GM18499 (cell line): ENCODE measurements at regions not wholly inside any gene's neighbourhood (a gene's known extent, or its start where the extent isn't known, plus 50 kb on each side); places are given as distances from the start of the nearest gene placed in this dataset.

Experiments used
- ATAC-seq: cut with Tn5 transposase; IDR thresholded peaks from one replicate; pipeline ENCODE4 v1.9.1; 2021; ENCODE audit warnings: moderate number of reproducible peaks; ENCODE audit not compliant: insufficient read depth, unreplicated experiment

DNA sequence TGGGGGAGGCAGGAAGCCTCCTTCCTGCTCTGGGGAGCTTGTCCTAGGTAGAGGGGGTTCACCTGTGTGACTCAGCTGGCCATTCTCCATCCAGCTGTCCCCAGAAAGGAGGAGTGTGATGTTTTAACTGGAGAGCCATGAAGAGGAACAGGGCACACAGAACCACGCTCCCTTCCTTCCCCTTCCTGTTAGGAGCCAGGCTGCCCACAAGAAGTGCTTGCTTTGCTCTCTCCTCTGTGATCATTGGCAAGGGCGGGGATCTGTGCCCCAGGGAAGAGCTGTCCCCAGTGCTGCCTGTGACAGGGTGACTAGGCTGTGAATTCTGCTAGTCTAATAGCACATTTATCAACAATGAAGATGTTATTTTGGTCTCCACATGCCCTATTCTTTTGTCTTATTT is 169.6 kb upstream of the GATB start:
- ATAC-seq = no peak

DNA sequence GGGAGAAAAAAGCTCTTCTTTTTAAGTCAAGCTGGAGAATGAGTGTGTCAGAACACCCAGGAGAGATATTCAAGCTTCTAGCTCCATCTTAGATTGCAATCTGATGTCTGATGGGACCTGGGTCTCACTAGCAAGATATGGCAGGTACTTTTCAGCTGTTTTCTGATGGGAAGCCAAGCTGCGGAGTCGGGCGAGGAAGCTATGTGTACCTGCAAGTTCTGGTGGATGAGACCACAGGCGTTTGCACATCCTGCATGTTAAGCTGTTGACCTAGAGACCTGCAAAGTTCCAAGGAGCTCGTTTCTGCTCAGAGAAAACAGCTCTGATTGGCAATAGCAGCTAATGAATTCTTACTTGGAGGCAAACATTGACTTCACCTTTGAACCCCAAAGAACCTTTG is 167.3 kb upstream of the GATB start:
- no peak for ATAC-seq

GRCh38 chr4:151922811-151923210 is 162.0 kb upstream of the GATB start:
- no peak for ATAC-seq

GRCh38 chr4:151922306-151922705 is 161.5 kb upstream of the GATB start:
- ATAC-seq = no peak

- no peak for ATAC-seq
Observed at GRCh38 chr4:151921811-151922210, 161.0 kb upstream of the GATB start.

DNA sequence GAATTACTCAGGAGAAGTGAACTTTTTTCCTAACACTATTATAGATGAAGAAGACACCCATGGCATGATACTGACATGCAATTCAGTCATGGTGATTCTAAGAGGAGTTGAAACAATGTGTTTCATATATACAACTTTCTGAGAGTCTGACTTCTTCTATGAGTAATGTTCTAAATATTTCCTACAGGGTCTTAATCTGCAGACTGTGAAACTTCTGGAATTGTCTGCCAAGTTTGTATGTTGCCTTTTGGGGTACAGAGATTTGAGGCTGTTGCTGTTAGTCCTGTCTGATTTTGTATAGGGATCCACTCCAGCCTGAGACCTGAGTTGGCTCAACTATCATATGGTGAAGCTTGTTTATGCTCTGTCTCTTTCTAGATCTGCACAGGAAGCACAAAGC is 160.6 kb upstream of the GATB start:
- ATAC-seq = no peak

GRCh38 chr4:151917145-151917734 is 156.4 kb upstream of the GATB start:
- ATAC-seq = no peak

DNA sequence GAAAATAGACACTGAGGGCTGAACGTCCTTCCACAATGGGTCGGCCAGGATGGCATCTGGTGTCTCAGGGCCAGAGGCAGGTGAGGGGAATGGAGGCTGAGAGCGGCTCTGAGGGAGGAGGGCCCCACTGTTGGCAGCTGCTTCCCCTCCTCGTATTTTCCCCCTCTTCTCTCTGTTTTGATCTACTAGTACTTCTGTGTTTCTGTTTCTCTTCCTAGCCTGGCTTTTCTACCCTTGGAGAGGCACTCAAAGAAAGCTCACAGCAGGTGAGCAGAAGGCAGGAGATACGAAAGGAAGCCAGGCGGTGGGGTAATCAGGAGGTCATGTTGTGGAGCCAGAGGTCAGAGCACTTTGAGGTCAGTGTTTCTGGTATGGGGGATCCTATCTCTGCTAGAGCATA is 151.8 kb upstream of the GATB start:
- ATAC-seq = no peak

DNA sequence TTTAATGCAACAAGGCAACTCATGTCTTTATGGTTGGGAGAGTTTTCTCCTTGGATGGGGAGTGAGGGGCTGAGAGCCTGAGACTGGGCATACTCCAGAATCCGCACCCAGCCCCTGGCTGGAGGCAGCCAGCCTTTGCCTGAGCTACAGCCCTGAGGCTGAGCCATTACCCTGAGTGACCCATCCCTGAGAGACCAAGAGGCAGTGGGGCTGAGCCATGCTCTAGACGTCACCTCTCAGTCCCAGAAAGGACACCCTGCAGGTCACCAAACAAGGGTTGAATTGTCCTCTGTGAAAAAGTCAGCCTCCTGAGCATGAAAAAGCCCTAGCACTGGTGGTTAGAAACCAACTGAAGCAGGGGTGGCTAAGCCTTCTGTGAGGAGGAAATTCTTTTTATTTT is 151.2 kb upstream of the GATB start:
- ATAC-seq = no peak

DNA sequence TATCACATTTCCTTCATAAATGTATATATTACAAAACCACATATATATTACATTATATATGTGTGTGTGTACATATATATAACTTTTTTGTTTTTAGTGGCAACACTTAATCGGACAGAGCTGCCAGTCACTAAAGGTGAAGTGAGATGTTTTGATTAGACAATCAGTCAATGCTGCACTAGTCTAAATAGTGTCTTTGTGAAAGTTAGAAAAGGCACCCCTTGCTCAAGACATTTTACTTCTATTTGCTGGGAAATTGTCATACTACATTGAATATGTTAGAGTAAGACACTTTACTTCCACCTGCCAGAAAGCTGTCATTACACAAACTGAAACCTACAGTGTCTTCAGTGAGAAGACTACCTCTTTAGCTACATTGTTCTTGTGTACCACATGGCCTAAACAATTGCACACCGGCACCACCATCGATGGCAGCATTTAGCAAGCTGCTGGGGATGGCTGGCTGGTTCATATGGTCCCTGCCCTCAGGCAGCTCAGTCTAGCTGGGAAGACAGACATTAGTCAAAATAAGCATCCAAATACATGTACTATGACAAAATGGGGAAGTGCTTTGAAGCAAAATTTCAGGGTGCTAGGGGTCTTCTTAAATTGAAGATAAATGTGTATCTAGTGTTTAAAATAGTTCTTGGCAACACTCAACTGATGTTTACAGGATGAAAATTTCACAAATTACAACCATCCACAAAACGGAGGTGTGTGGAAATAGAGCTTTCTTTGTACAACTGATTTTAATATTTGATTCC is 148.1 kb upstream of the GATB start:
- no peak for ATAC-seq

DNA sequence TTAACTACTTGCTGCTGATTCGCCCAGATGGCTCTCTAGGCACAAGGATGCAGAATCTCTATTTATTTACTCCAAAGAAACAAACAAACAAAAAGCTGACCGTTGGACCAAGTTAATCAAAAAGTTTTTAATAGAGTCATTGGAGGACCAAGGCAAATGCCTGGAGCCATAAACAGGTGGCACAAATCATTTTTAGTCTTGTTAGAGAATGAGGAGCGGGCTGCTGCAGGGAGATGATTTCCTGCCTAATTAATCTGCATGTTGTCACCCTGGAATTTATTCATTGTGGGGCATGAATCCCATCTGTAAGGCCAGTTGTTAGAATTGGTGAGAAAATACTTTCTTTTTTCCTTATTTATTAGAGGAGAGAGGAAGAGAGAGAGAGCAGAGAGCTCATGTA is 147.4 kb upstream of the GATB start:
- no peak for ATAC-seq

GRCh38 chr4:151906438-151906837 is 145.6 kb upstream of the GATB start:
- ATAC-seq = no peak

DNA sequence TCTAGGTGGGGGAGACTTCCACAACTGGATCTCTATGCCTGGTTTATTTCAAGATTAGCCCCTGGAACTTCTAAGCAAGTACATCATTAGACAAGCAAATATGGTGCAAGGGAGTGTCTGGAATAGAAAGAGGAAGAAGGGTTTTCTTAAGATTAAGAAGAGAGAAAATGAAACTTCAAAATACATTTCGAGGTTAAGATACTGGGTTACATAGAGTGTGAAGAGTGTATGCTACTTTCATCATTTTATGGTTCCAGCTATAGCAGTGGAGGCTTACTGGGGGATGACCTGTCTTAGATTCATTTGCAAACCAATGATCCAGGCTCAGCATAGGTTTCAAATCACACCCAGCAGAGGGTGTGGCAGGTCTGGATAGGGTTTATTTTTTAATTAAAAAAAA is 144.4 kb upstream of the GATB start:
- ATAC-seq = peak; percentile 96

GRCh38 chr4:151901631-151902030 is 140.8 kb upstream of the GATB start:
- ATAC-seq = no peak

- ATAC-seq = no peak
Observed at GRCh38 chr4:151896880-151897279, 136.1 kb upstream of the GATB start.

- ATAC-seq = no peak
Observed at GRCh38 chr4:151895671-151896070, 134.9 kb upstream of the GATB start.

GRCh38 chr4:151894246-151894645 is 133.4 kb upstream of the GATB start:
- no peak for ATAC-seq

GRCh38 chr4:151888367-151888866 is 127.6 kb upstream of the GATB start:
- ATAC-seq = no peak

- ATAC-seq = peak; percentile 15
Observed at GRCh38 chr4:151887816-151888180, 127.0 kb upstream of the GATB start.

- peak; percentile 47 for ATAC-seq
Observed at GRCh38 chr4:151887031-151887815, 126.4 kb upstream of the GATB start.

DNA sequence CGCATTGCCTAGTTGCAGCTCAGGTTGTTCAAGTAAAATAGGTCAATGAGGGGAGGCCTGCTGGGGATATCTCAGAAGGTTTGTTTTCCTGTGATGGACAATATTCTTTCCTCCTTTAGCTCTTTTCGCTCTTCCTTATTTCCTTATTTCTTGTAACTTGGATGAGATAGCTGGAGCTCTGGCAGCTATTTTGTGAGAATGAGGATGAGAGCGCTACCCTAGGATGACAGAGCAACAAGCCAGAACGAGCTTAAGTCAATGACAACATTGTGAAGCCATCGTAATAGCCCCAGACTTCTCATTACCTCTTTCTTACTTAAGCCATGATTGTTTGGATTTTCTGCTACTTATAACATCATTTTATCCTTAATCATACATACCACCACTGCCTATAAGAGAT is 124.3 kb upstream of the GATB start:
- ATAC-seq = no peak
